ENCODE measurements at regions not wholly inside any gene's neighbourhood (a gene's known extent, or its start where the extent isn't known, plus 50 kb on each side); places are given as distances from the start of the nearest gene placed in this dataset.

- Histone ChIP-seq H3K4me3 (ENCODE audit: low read depth in 1 of 2, low read length in 2 of 2) (no peak overlapping the region), H3K4me1 (ENCODE audit: control insufficient read depth in 2 of 2, insufficient read depth in 2 of 2, low read length in 1 of 2) (no peaks in the 10 kb centered on the region), H3K36me3 (ENCODE audit: control insufficient read depth in 2 of 2, insufficient read depth in 2 of 2, low read length in 1 of 2) (no peaks in the 10 kb centered on the region), H3K27me3 (ENCODE audit: control insufficient read depth in 1 of 2, insufficient read depth in 2 of 2, low read length in 2 of 2) (no peaks in the 10 kb centered on the region), H3K9me3 (ENCODE audit: control insufficient read depth in 2 of 2, insufficient read depth in 1 of 2, low read depth in 1 of 2, low read length in 1 of 2) (peaks cover 0 to 3% of the 10 kb centered on the region in 2 donors), H3K27ac (ENCODE audit: low read depth in 2 of 2, low read length in 1 of 2) (no peak overlapping the region)
- 87 to 90% methylated on average over 11 of the region's 11 CpGs for WGBS, 2 donors
Observed at GRCh38 chr14:105836160-105836559, 309.8 kb downstream of the TMEM121 start.

- peaks cover 0 to 3% of the 10 kb centered on the region in 2 donors for H3K9me3 ChIP-seq (ENCODE audit: control insufficient read depth in 2 of 2, insufficient read depth in 1 of 2, low read depth in 1 of 2, low read length in 1 of 2)
- WGBS, 2 donors, result 68 to 71% methylated on average over 9 to 10 of the region's 10 CpGs
- no peaks in the 10 kb centered on the region for H3K27me3 ChIP-seq (ENCODE audit: control insufficient read depth in 1 of 2, insufficient read depth in 2 of 2, low read length in 2 of 2)
- no peaks in the 10 kb centered on the region for H3K4me1 ChIP-seq (ENCODE audit: control insufficient read depth in 2 of 2, insufficient read depth in 2 of 2, low read length in 1 of 2)
- H3K36me3 ChIP-seq (ENCODE audit: control insufficient read depth in 2 of 2, insufficient read depth in 2 of 2, low read length in 1 of 2), result no peaks in the 10 kb centered on the region
- no peak overlapping the region for H3K4me3 ChIP-seq (ENCODE audit: low read depth in 1 of 2, low read length in 2 of 2)
- no peak overlapping the region for H3K27ac ChIP-seq (ENCODE audit: low read depth in 2 of 2, low read length in 1 of 2)
Observed at GRCh38 chr14:105836730-105837129, 310.3 kb downstream of the TMEM121 start.

GRCh38 chr14:105837349-105838063 is 311.1 kb downstream of the TMEM121 start:
- Histone ChIP-seq H3K36me3 (ENCODE audit: control insufficient read depth in 2 of 2, insufficient read depth in 2 of 2, low read length in 1 of 2) (no peaks in the 10 kb centered on the region), H3K9me3 (ENCODE audit: control insufficient read depth in 2 of 2, insufficient read depth in 1 of 2, low read depth in 1 of 2, low read length in 1 of 2) (peaks cover 0 to 3% of the 10 kb centered on the region in 2 donors), H3K27ac (ENCODE audit: low read depth in 2 of 2, low read length in 1 of 2) (no peak overlapping the region), H3K4me3 (ENCODE audit: low read depth in 1 of 2, low read length in 2 of 2) (no peak overlapping the region), H3K4me1 (ENCODE audit: control insufficient read depth in 2 of 2, insufficient read depth in 2 of 2, low read length in 1 of 2) (no peaks in the 10 kb centered on the region), H3K27me3 (ENCODE audit: control insufficient read depth in 1 of 2, insufficient read depth in 2 of 2, low read length in 2 of 2) (no peaks in the 10 kb centered on the region)
- WGBS, 2 donors, result 82 to 84% methylated on average over 20 of the region's 20 CpGs

- Histone ChIP-seq H3K27me3 (ENCODE audit: control insufficient read depth in 1 of 2, insufficient read depth in 2 of 2, low read length in 2 of 2) (no peaks in the 10 kb centered on the region), H3K4me3 (ENCODE audit: low read depth in 1 of 2, low read length in 2 of 2) (no peak overlapping the region), H3K36me3 (ENCODE audit: control insufficient read depth in 2 of 2, insufficient read depth in 2 of 2, low read length in 1 of 2) (no peaks in the 10 kb centered on the region), H3K9me3 (ENCODE audit: control insufficient read depth in 2 of 2, insufficient read depth in 1 of 2, low read depth in 1 of 2, low read length in 1 of 2) (peaks cover 0 to 3% of the 10 kb centered on the region in 2 donors), H3K27ac (ENCODE audit: low read depth in 2 of 2, low read length in 1 of 2) (no peak overlapping the region), H3K4me1 (ENCODE audit: control insufficient read depth in 2 of 2, insufficient read depth in 2 of 2, low read length in 1 of 2) (no peaks in the 10 kb centered on the region)
- WGBS, 2 donors, result 82 to 85% methylated on average over 11 of the region's 11 CpGs
Observed at GRCh38 chr14:105838107-105838506, 311.7 kb downstream of the TMEM121 start.

GRCh38 chr14:105838591-105839424 is 312.4 kb downstream of the TMEM121 start:
- no peak overlapping the region for H3K4me3 ChIP-seq (ENCODE audit: low read depth in 1 of 2, low read length in 2 of 2)
- peaks cover 0 to 3% of the 10 kb centered on the region in 2 donors for H3K9me3 ChIP-seq (ENCODE audit: control insufficient read depth in 2 of 2, insufficient read depth in 1 of 2, low read depth in 1 of 2, low read length in 1 of 2)
- no peaks in the 10 kb centered on the region for H3K27me3 ChIP-seq (ENCODE audit: control insufficient read depth in 1 of 2, insufficient read depth in 2 of 2, low read length in 2 of 2)
- no peak overlapping the region for H3K27ac ChIP-seq (ENCODE audit: low read depth in 2 of 2, low read length in 1 of 2)
- no peaks in the 10 kb centered on the region for H3K36me3 ChIP-seq (ENCODE audit: control insufficient read depth in 2 of 2, insufficient read depth in 2 of 2, low read length in 1 of 2)
- no peaks in the 10 kb centered on the region for H3K4me1 ChIP-seq (ENCODE audit: control insufficient read depth in 2 of 2, insufficient read depth in 2 of 2, low read length in 1 of 2)
- WGBS, 2 donors, result 81 to 85% methylated on average over 15 of the region's 15 CpGs

GRCh38 chr14:105839425-105840265 is 313.3 kb downstream of the TMEM121 start:
- 87 to 88% methylated on average over 19 to 20 of the region's 20 CpGs for WGBS, 2 donors
- Histone ChIP-seq H3K27me3 (ENCODE audit: control insufficient read depth in 1 of 2, insufficient read depth in 2 of 2, low read length in 2 of 2) (no peaks in the 10 kb centered on the region), H3K4me3 (ENCODE audit: low read depth in 1 of 2, low read length in 2 of 2) (no peak overlapping the region), H3K9me3 (ENCODE audit: control insufficient read depth in 2 of 2, insufficient read depth in 1 of 2, low read depth in 1 of 2, low read length in 1 of 2) (peaks cover 0 to 3% of the 10 kb centered on the region in 2 donors), H3K4me1 (ENCODE audit: control insufficient read depth in 2 of 2, insufficient read depth in 2 of 2, low read length in 1 of 2) (no peaks in the 10 kb centered on the region), H3K36me3 (ENCODE audit: control insufficient read depth in 2 of 2, insufficient read depth in 2 of 2, low read length in 1 of 2) (no peaks in the 10 kb centered on the region), H3K27ac (ENCODE audit: low read depth in 2 of 2, low read length in 1 of 2) (no peak overlapping the region)

- Histone ChIP-seq H3K9me3 (ENCODE audit: control insufficient read depth in 2 of 2, insufficient read depth in 1 of 2, low read depth in 1 of 2, low read length in 1 of 2) (peaks cover 0 to 3% of the 10 kb centered on the region in 2 donors), H3K4me1 (ENCODE audit: control insufficient read depth in 2 of 2, insufficient read depth in 2 of 2, low read length in 1 of 2) (no peaks in the 10 kb centered on the region), H3K27me3 (ENCODE audit: control insufficient read depth in 1 of 2, insufficient read depth in 2 of 2, low read length in 2 of 2) (no peaks in the 10 kb centered on the region), H3K27ac (ENCODE audit: low read depth in 2 of 2, low read length in 1 of 2) (no peak overlapping the region), H3K36me3 (ENCODE audit: control insufficient read depth in 2 of 2, insufficient read depth in 2 of 2, low read length in 1 of 2) (no peaks in the 10 kb centered on the region), H3K4me3 (ENCODE audit: low read depth in 1 of 2, low read length in 2 of 2) (no peak overlapping the region)
- WGBS, 2 donors, result 79 to 81% methylated on average over 30 to 32 of the region's 32 CpGs
Observed at GRCh38 chr14:105840266-105841021, 314.1 kb downstream of the TMEM121 start.

GRCh38 chr14:105841022-105842009 is 314.9 kb downstream of the TMEM121 start:
- Histone ChIP-seq H3K36me3 (ENCODE audit: control insufficient read depth in 2 of 2, insufficient read depth in 2 of 2, low read length in 1 of 2) (no peaks in the 10 kb centered on the region), H3K27ac (ENCODE audit: low read depth in 2 of 2, low read length in 1 of 2) (no peak overlapping the region), H3K27me3 (ENCODE audit: control insufficient read depth in 1 of 2, insufficient read depth in 2 of 2, low read length in 2 of 2) (no peaks in the 10 kb centered on the region), H3K4me3 (ENCODE audit: low read depth in 1 of 2, low read length in 2 of 2) (no peak overlapping the region), H3K9me3 (ENCODE audit: control insufficient read depth in 2 of 2, insufficient read depth in 1 of 2, low read depth in 1 of 2, low read length in 1 of 2) (peaks cover 0 to 3% of the 10 kb centered on the region in 2 donors), H3K4me1 (ENCODE audit: control insufficient read depth in 2 of 2, insufficient read depth in 2 of 2, low read length in 1 of 2) (no peaks in the 10 kb centered on the region)
- 72 to 76% methylated on average over 29 of the region's 29 CpGs for WGBS, 2 donors
